ENCODE measurements at regions not wholly inside any gene's neighbourhood (a gene's known extent, or its start where the extent isn't known, plus 50 kb on each side); places are given as distances from the start of the nearest gene placed in this dataset.
"Not testable (repeated sequence)": the region's sequence is repeated elsewhere in the genome, so short reads cannot be mapped to it uniquely, and the experiment has no call there.

DNA sequence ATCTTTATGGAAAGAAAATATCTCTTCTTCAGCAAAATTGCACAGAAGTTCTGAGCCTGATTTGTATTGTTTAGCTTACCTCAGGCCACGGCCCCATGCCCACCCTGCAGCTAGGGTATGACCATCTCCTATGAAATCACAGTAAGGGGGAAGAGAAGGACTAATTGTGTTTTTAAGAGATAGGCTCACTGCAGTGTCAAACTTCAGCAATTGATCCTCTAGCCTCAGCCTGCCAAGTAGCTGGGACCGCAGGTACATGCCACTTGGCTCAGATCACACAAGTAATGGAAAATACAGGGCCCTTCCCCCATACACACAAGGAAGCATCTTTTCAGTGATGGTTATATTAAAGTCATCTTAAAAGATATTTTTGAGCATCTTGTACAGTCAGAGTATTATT, 60.0 kb downstream of the DMAC1 start:
- Histone ChIP-seq H3K4me3 (ENCODE audit: low read length) (no peak overlapping the region), H3K27me3 (ENCODE audit: control insufficient read depth, insufficient read depth) (no peaks in the 10 kb centered on the region), H3K27ac (ENCODE audit: low read length) (no peak overlapping the region), H3K4me1 (ENCODE audit: control insufficient read depth, insufficient read depth, low read length) (no peaks in the 10 kb centered on the region), H3K9me3 (ENCODE audit: control insufficient read depth, low read length) (no peaks in the 10 kb centered on the region)
- intact Hi-C loops (cut with DNase I): no loop called here
- 88% methylated on average over 2 of the region's 2 CpGs for WGBS
- no peak for DNase-seq
- no peak for ATAC-seq

- intact Hi-C loops (cut with DNase I): no loop called here
- no peak overlapping the region for H3K4me3 ChIP-seq (ENCODE audit: low read length)
- no peaks in the 10 kb centered on the region for H3K4me1 ChIP-seq (ENCODE audit: control insufficient read depth, insufficient read depth, low read length)
- 95% methylated on average over 2 of the region's 2 CpGs for WGBS
- no peak overlapping the region for H3K27ac ChIP-seq (ENCODE audit: low read length)
- no peaks in the 10 kb centered on the region for H3K27me3 ChIP-seq (ENCODE audit: control insufficient read depth, insufficient read depth)
- H3K9me3 ChIP-seq (ENCODE audit: control insufficient read depth, low read length): no peaks in the 10 kb centered on the region
- DNase-seq: no peak
- ATAC-seq: no peak
These were observed 64.3 kb downstream of the DMAC1 start for GRCh38 chr9:7735311-7735710.

- 74% methylated on average over 1 of the region's 1 CpG for WGBS
- H3K4me3 ChIP-seq (ENCODE audit: low read length): no peak overlapping the region
- H3K27me3 ChIP-seq (ENCODE audit: control insufficient read depth, insufficient read depth): no peaks in the 10 kb centered on the region
- H3K4me1 ChIP-seq (ENCODE audit: control insufficient read depth, insufficient read depth, low read length): no peaks in the 10 kb centered on the region
- intact Hi-C loops (cut with DNase I): no loop called here
- DNase-seq (no peak), ATAC-seq (no peak)
- H3K9me3 ChIP-seq (ENCODE audit: control insufficient read depth, low read length): no peaks in the 10 kb centered on the region
- no peak overlapping the region for H3K27ac ChIP-seq (ENCODE audit: low read length)
These were observed 69.5 kb downstream of the DMAC1 start for GRCh38 chr9:7730164-7730445.

- no peak overlapping the region for H3K4me3 ChIP-seq (ENCODE audit: low read length)
- WGBS: 89% methylated on average over 5 of the region's 5 CpGs
- no peaks in the 10 kb centered on the region for H3K27me3 ChIP-seq (ENCODE audit: control insufficient read depth, insufficient read depth)
- H3K4me1 ChIP-seq (ENCODE audit: control insufficient read depth, insufficient read depth, low read length): no peaks in the 10 kb centered on the region
- intact Hi-C loops (cut with DNase I): no loop called here
- H3K9me3 ChIP-seq (ENCODE audit: control insufficient read depth, low read length): no peaks in the 10 kb centered on the region
- ATAC-seq (no peak), DNase-seq (no peak)
- no peak overlapping the region for H3K27ac ChIP-seq (ENCODE audit: low read length)
These were observed 70.0 kb downstream of the DMAC1 start for GRCh38 chr9:7729371-7730163.

DNA sequence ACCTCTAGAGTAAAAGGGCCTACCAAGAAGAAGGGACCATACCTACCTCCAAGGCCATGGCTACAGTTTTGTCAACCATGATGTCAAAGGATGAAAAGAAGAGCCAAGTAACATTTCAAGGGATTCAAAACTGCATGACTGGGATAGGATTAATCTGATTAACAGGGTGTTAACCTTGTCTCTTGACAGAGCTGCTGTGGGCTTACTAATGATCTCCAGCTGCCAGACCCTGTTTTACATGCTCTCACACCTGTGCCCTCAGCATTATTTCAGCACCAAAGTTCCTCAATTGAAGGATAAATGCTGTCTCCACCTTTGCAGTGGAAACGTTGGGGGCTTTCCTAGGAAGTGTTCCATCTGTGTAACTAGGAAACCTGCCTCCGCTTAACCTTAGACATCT, 78.3 kb downstream of the DMAC1 start:
- H3K27ac ChIP-seq (ENCODE audit: low read length): no peak overlapping the region
- intact Hi-C loops (cut with DNase I): no loop called here
- 65% methylated on average over 2 of the region's 2 CpGs for WGBS
- no peaks in the 10 kb centered on the region for H3K27me3 ChIP-seq (ENCODE audit: control insufficient read depth, insufficient read depth)
- DNase-seq (no peak), ATAC-seq (no peak)
- no peaks in the 10 kb centered on the region for H3K9me3 ChIP-seq (ENCODE audit: control insufficient read depth, low read length)
- H3K4me1 ChIP-seq (ENCODE audit: control insufficient read depth, insufficient read depth, low read length): no peaks in the 10 kb centered on the region
- no peak overlapping the region for H3K4me3 ChIP-seq (ENCODE audit: low read length)

DNA sequence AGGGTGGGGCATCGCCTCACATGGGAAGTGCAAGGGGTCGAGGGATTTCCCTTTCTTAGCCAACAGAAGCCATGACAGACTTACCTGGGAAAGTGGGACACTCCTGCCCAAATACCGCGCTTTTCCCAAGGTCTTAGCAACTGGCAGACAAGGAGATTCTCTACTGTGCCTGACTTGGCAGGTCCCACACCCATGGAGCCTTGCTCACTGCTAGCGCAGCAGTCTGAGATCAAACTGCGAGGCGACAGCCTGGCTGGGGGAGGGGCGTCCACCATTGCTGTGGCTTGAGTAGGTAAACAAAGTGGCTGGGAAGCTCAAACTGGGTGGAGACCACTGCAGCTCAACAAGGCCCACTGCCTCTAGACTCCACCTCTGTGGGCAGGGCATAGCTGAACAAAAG, 86.5 kb downstream of the DMAC1 start:
- H3K27ac ChIP-seq (ENCODE audit: low read length); H3K9me3 ChIP-seq (ENCODE audit: control insufficient read depth, low read length); H3K4me3 ChIP-seq (ENCODE audit: low read length); ATAC-seq; H3K27me3 ChIP-seq (ENCODE audit: control insufficient read depth, insufficient read depth); H3K4me1 ChIP-seq (ENCODE audit: control insufficient read depth, insufficient read depth, low read length); intact Hi-C loops (cut with DNase I): not testable (repeated sequence)
- DNase-seq: peak in 1 of 3 donors; percentile 35
- WGBS: 83% methylated on average over 8 of the region's 8 CpGs

DNA sequence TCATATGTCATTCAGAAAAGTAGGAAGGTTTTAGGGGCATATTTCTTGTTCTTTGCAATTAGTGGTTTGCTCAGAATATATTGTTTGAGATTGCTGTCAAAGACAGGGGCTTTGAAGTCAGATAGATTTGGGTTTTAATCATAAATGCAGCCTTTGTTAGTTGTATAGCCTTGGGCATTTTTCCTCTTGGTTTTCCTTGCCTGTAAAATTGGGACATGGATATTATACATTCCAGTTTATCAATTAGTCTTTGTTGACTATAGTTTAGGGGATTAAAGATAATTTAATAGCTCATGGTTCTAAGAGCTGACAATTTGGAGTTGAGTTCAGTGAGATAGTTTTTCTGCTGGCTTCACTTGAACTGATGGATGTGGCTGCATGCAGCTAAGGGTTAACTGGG, 88.9 kb downstream of the DMAC1 start:
- H3K9me3 ChIP-seq (ENCODE audit: control insufficient read depth, low read length): no peaks in the 10 kb centered on the region
- ATAC-seq: no peak
- H3K27me3 ChIP-seq (ENCODE audit: control insufficient read depth, insufficient read depth): no peaks in the 10 kb centered on the region
- H3K4me3 ChIP-seq (ENCODE audit: low read length): no peak overlapping the region
- intact Hi-C loops (cut with DNase I): no loop called here
- H3K4me1 ChIP-seq (ENCODE audit: control insufficient read depth, insufficient read depth, low read length): no peaks in the 10 kb centered on the region
- no peak for DNase-seq
- H3K27ac ChIP-seq (ENCODE audit: low read length): no peak overlapping the region

- Histone ChIP-seq H3K9me3 (ENCODE audit: control insufficient read depth, low read length) (no peaks in the 10 kb centered on the region), H3K27ac (ENCODE audit: low read length) (no peak overlapping the region), H3K4me1 (ENCODE audit: control insufficient read depth, insufficient read depth, low read length) (no peaks in the 10 kb centered on the region), H3K4me3 (ENCODE audit: low read length) (no peak overlapping the region), H3K27me3 (ENCODE audit: control insufficient read depth, insufficient read depth) (no peaks in the 10 kb centered on the region)
- no peak for DNase-seq
- 90% methylated on average over 4 of the region's 4 CpGs for WGBS
- ATAC-seq: no peak
- intact Hi-C loops (cut with DNase I): no loop called here
These were observed 91.6 kb downstream of the DMAC1 start for GRCh38 chr9:7707934-7708333.

- DNase-seq: no peak
- no peaks in the 10 kb centered on the region for H3K4me1 ChIP-seq (ENCODE audit: control insufficient read depth, insufficient read depth, low read length)
- no peak for ATAC-seq
- no peak overlapping the region for H3K4me3 ChIP-seq (ENCODE audit: low read length)
- H3K9me3 ChIP-seq (ENCODE audit: control insufficient read depth, low read length): no peaks in the 10 kb centered on the region
- H3K27ac ChIP-seq (ENCODE audit: low read length): no peak overlapping the region
- H3K27me3 ChIP-seq (ENCODE audit: control insufficient read depth, insufficient read depth): no peaks in the 10 kb centered on the region
- WGBS: 48% methylated on average over 1 of the region's 1 CpG
- intact Hi-C loops (cut with DNase I): no loop called here
These were observed 95.0 kb downstream of the DMAC1 start for GRCh38 chr9:7704543-7704942.

DNA sequence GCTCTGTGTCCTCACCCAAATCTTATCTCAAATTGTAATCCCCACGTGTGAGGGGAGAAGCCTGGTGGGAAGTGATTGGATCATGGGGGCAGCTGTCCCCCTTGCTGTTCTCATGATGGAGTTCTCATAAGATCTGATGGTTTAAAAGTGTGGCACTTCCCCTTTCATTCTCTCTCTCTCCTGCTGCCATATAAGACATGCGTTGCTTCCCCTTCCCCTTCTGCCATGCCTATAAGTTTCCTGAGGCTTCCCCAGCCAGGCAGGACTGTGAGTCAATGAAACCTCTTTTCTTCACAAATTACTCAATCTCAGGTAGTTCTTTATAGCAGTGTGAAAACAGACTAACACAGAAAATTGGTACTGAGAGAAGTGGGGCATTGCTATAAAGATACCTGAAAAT, 107.7 kb downstream of the DMAC1 start:
- intact Hi-C loops (cut with DNase I): no loop called here
- H3K27me3 ChIP-seq (ENCODE audit: control insufficient read depth, insufficient read depth): no peaks in the 10 kb centered on the region
- H3K9me3 ChIP-seq (ENCODE audit: control insufficient read depth, low read length): no peaks in the 10 kb centered on the region
- 64% methylated on average over 2 of the region's 2 CpGs for WGBS
- no peaks in the 10 kb centered on the region for H3K4me1 ChIP-seq (ENCODE audit: control insufficient read depth, insufficient read depth, low read length)
- ATAC-seq (no peak), DNase-seq (no peak)
- H3K4me3 ChIP-seq (ENCODE audit: low read length): no peak overlapping the region
- H3K27ac ChIP-seq (ENCODE audit: low read length): no peak overlapping the region

- Histone ChIP-seq H3K4me3 (ENCODE audit: low read length) (no peak overlapping the region), H3K27me3 (ENCODE audit: control insufficient read depth, insufficient read depth) (no peaks in the 10 kb centered on the region), H3K4me1 (ENCODE audit: control insufficient read depth, insufficient read depth, low read length) (no peaks in the 10 kb centered on the region), H3K27ac (ENCODE audit: low read length) (no peak overlapping the region), H3K9me3 (ENCODE audit: control insufficient read depth, low read length) (no peaks in the 10 kb centered on the region)
- ATAC-seq: no peak
- intact Hi-C loops (cut with DNase I): no loop called here
- DNase-seq: no peak
These were observed 109.6 kb downstream of the DMAC1 start for GRCh38 chr9:7690014-7690413.

DNA sequence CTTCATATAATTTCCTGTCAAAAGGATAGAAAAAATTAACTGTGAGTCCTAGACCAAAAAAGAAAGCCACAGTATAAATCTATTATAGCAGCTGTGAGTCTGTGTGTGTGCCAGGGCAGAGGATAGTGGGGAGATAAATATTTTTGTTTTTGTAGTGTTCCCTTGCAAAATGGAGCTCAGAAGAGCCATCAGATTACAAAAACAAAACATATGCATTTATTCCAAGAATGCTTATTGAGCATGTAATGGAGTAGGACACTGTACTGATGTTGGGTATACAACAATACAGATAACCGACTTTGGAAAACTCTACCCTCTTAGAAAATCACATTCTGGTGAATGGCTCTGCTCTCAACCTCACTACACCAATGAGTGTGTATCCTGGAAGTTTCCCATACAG, 111.0 kb downstream of the DMAC1 start:
- H3K27ac ChIP-seq (ENCODE audit: low read length): no peak overlapping the region
- DNase-seq: no peak
- H3K4me3 ChIP-seq (ENCODE audit: low read length): no peak overlapping the region
- intact Hi-C loops (cut with DNase I): no loop called here
- 63% methylated on average over 1 of the region's 1 CpG for WGBS
- no peaks in the 10 kb centered on the region for H3K4me1 ChIP-seq (ENCODE audit: control insufficient read depth, insufficient read depth, low read length)
- no peaks in the 10 kb centered on the region for H3K9me3 ChIP-seq (ENCODE audit: control insufficient read depth, low read length)
- H3K27me3 ChIP-seq (ENCODE audit: control insufficient read depth, insufficient read depth): no peaks in the 10 kb centered on the region
- ATAC-seq: no peak

Data from right cardiac atrium (tissue), 5 donors.